BJ (cell line): ENCODE measurements at regions not wholly inside any gene's neighbourhood (a gene's known extent, or its start where the extent isn't known, plus 50 kb on each side); places are given as distances from the start of the nearest gene placed in this dataset.

Source experiments
- CTCF ChIA-PET: fragments of 350-600 bp; formaldehyde crosslinking; extraction: SDS; loops from one replicate; lab custom pipeline; 2021; ENCODE audit warnings: antibody characterized with exemption, inconsistent platforms; lab: Yijun Ruan, JAX
- POLR2A ChIA-PET: fragments of 300-600 bp; sonication (Branson Sonifier 250); formaldehyde crosslinking; extraction: SDS; loops from one replicate; lab custom pipeline; 2021; ENCODE audit warnings: antibody characterized with exemption; lab: Charles Lee
- DNase-seq: peaks from one replicate; pipeline ENCODE4 v3.0.0-alpha.2; 2011; ENCODE audit warnings: low read depth
- H3K27me3 ChIP-seq: 2 replicates; pipeline ENCODE4 v1.6.0; 2011; ENCODE audit warnings: low read length; ENCODE audit not compliant: control insufficient read depth, insufficient read depth
- H3K36me3 ChIP-seq: 2 replicates; pipeline ENCODE4 v1.5.1; 2011; ENCODE audit warnings: low read length; ENCODE audit not compliant: control insufficient read depth, insufficient read depth
- H3K4me3 ChIP-seq: 2 replicates; pipeline ENCODE4 v1.5.1; 2011; ENCODE audit warnings: low read depth, mild to moderate bottlenecking, control low read depth, low read length
- CTCF ChIP-seq: IDR thresholded peaks from 2 replicates; pipeline ENCODE4 v1.5.1; 2011; ENCODE audit warnings: low read depth, mild to moderate bottlenecking, control low read depth, inconsistent platforms, low read length, moderate library complexity; ENCODE audit not compliant: insufficient read depth

GRCh38 chr4:189494407-189494806 lies 446.3 kb upstream of the FRG1 start:
- Histone ChIP-seq H3K36me3 (no peaks in the 10 kb centered on the region), H3K4me3 (no peak overlapping the region), H3K27me3 (no peaks in the 10 kb centered on the region)
- ChIA-PET POLR2A (no interaction called here), CTCF (no interaction called here)
- no peak for DNase-seq
- no peak for TF ChIP-seq CTCF

GRCh38 chr4:189497516-189497915 lies 443.2 kb upstream of the FRG1 start:
- no peak for DNase-seq
- TF ChIP-seq CTCF: no peak
- POLR2A ChIA-PET: no interaction called here

DNA sequence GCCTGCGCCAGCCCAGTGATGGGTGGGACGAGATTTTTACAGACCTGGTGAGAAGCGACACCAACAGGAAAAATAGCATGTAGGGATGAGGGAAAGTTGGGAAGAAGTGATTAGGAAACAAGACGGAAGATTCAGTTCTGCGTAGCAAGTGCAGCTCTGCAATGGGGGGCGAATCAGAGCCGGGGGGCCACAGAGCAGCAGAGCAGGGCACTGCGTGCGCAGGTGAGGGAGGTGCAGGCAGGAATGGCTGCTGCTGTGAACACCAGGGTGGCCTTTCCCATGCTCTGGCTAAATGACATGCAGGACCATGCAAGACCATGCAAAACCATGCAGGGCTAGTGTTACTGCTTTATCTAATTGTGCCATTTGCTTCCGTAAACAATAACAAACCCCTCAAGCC lies 442.7 kb upstream of the FRG1 start:
- CTCF ChIA-PET: no interaction called here
- Histone ChIP-seq H3K4me3 (no peak overlapping the region), H3K27me3 (no peaks in the 10 kb centered on the region), H3K36me3 (no peaks in the 10 kb centered on the region)
- TF ChIP-seq CTCF: no peak
- DNase-seq: no peak
- POLR2A ChIA-PET: no interaction called here

More at GRCh38 chr4:189497516-189497915, 443.2 kb upstream of the FRG1 start:
- H3K27me3 ChIP-seq: no peaks in the 10 kb centered on the region
- CTCF ChIA-PET: no interaction called here
- no peaks in the 10 kb centered on the region for H3K36me3 ChIP-seq
- no peak overlapping the region for H3K4me3 ChIP-seq

- no peak overlapping the region for H3K4me3 ChIP-seq
- no peaks in the 10 kb centered on the region for H3K36me3 ChIP-seq
- TF ChIP-seq CTCF: no peak
- H3K27me3 ChIP-seq: no peaks in the 10 kb centered on the region
- DNase-seq: no peak
- POLR2A ChIA-PET: no interaction called here
- CTCF ChIA-PET: no interaction called here
Measured at GRCh38 chr4:189498457-189498856, 442.2 kb upstream of the FRG1 start.

DNA sequence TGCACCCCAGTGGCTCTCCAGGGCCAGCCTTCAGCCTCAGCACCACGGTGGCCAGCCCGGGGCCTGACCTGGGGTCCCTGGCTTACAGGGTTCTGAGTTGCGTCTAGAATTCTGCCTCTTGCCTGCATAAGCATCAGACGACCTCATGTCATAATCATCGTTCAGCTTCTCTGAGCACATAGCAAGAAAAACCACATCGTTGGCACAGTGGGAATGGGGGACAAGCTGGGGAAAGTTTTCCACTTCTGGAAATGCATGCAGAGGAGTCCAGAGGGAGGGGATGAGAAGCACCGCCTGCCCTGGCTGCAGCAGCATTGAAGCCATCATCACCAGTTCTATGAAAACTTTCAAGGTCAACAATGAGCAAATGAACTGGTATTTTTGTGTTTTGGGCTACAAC lies 441.0 kb upstream of the FRG1 start:
- CTCF ChIA-PET: no interaction called here

More for the DNA sequence above, 441.0 kb upstream of the FRG1 start:
- DNase-seq: no peak
- H3K36me3 ChIP-seq: no peaks in the 10 kb centered on the region
- TF ChIP-seq CTCF: no peak
- H3K27me3 ChIP-seq: no peaks in the 10 kb centered on the region
- POLR2A ChIA-PET: no interaction called here
- no peak overlapping the region for H3K4me3 ChIP-seq
